A549 (cell line): ENCODE measurements at regions not wholly inside any gene's neighbourhood (a gene's known extent, or its start where the extent isn't known, plus 50 kb on each side); places are given as distances from the start of the nearest gene placed in this dataset.

Experiments used
- ATAC-seq, 2 experiments: fragments of 200-7000 bp in 1 of 2; fragments of >200 bp in 1 of 2; cut with Nextera tagmentation in 1 of 2; cut with Tn5 transposase in 1 of 2; 3 replicates each; pipeline versions ENCODE4 v1.8.0 to v1.9.1; 2018 to 2020; ENCODE audit warnings: mild to moderate bottlenecking in 1 of 2, moderate library complexity in 1 of 2
- CTCF ChIA-PET: fragments of 300-600 bp; sonication (Branson Sonifier 250); formaldehyde crosslinking; extraction: SDS; loops from one replicate; lab custom pipeline; 2021; ENCODE audit warnings: antibody characterized with exemption, inconsistent platforms; lab: Yijun Ruan, JAX
- POLR2A ChIA-PET: fragments of 350-600 bp; formaldehyde crosslinking; extraction: SDS; loops from one replicate; lab custom pipeline; 2021; ENCODE audit warnings: antibody characterized with exemption, inconsistent platforms; lab: Yijun Ruan, JAX
- DNase-seq, 2 experiments: peaks; one replicate each; pipeline versions ENCODE4 v3.0.0 to v3.0.0-alpha.2; 2011 to 2016; ENCODE audit warnings: low read depth in 1 of 2, low spot score in 1 of 2
- FAIRE-seq: peaks from 2 replicates; lab custom pipeline; 2011; peaks lifted over from hg19 to GRCh38; lab: Jason Lieb, UNC
- H3K27ac ChIP-seq, 2 experiments: fragments of >200 bp; sonication (Bioruptor Twin); formaldehyde crosslinking; 3 replicates each; pipeline ENCODE4 v1.5.1; 2016 to 2017
- H3K4me1 ChIP-seq: fragments of >200 bp; sonication (Bioruptor Twin); formaldehyde crosslinking; 3 replicates; pipeline ENCODE4 v1.6.1; 2016
- H3K4me2 ChIP-seq: fragments of >200 bp; sonication (Bioruptor Twin); formaldehyde crosslinking; 3 replicates; pipeline ENCODE4 v1.6.1; 2016
- H3K4me3 ChIP-seq: fragments of >200 bp; sonication (Bioruptor Twin); formaldehyde crosslinking; 3 replicates; pipeline ENCODE4 v1.5.1; 2016
- H3K9me3 ChIP-seq: fragments of >200 bp; sonication (Bioruptor Twin); formaldehyde crosslinking; 3 replicates; pipeline ENCODE4 v1.6.1; 2016
- ATOH8 ChIP-seq: fragments of 250-450 bp; sonication (Bioruptor Pico); IDR thresholded peaks from 2 replicates; pipeline ENCODE4 v1.5.0; 2020; ENCODE audit warnings: low read depth, mild to moderate bottlenecking, moderate library complexity
- E2F6 ChIP-seq: IDR thresholded peaks from 2 replicates; pipeline ENCODE4 v1.6.1; 2012; ENCODE audit warnings: low read depth, borderline replicate concordance
- EP300 ChIP-seq, 2 experiments: fragments of >200 bp; sonication (Bioruptor Twin); formaldehyde crosslinking; IDR thresholded peaks; 2 replicates in 1 of 2; 3 replicates in 1 of 2; pipeline ENCODE4 v1.6.1; 2016 to 2017
- FOSB ChIP-seq: fragments of 250-450 bp; sonication (Bioruptor Pico); IDR thresholded peaks from 2 replicates; pipeline ENCODE4 v1.5.0; 2020; ENCODE audit warnings: mild to moderate bottlenecking, moderate library complexity
- FOSL2 ChIP-seq, 2 experiments: fragments of 450-650 bp in 1 of 2; fragments of >200 bp in 1 of 2; sonication (Bioruptor Twin) in 1 of 2; formaldehyde crosslinking; IDR thresholded peaks; 2 replicates each; pipeline versions ENCODE4 v1.5.0 to v1.6.1; 2016 to 2020; ENCODE audit warnings: mild to moderate bottlenecking in 1 of 2, moderate library complexity in 1 of 2
- FOXS1 ChIP-seq: fragments of 250-450 bp; sonication (Bioruptor Pico); IDR thresholded peaks from 2 replicates; pipeline ENCODE4 v1.5.0; 2020; ENCODE audit warnings: mild to moderate bottlenecking, moderate library complexity
- HDAC2 ChIP-seq: fragments of 200-600 bp; sonication (generic); IDR thresholded peaks from 2 replicates; pipeline ENCODE4 v1.6.1; 2016
- HES2 ChIP-seq: fragments of >200 bp; sonication (Bioruptor Twin); formaldehyde crosslinking; IDR thresholded peaks from 2 replicates; pipeline ENCODE4 v1.6.1; 2016
- HMGXB4 ChIP-seq: fragments of 250-450 bp; sonication (Bioruptor Pico); IDR thresholded peaks from 2 replicates; pipeline ENCODE4 v1.5.0; 2021; ENCODE audit warnings: mild to moderate bottlenecking, moderate library complexity, borderline replicate concordance
- HOXA7 ChIP-seq: fragments of 250-450 bp; sonication (Bioruptor Pico); IDR thresholded peaks from 2 replicates; pipeline ENCODE4 v1.5.0; 2020; ENCODE audit warnings: mild to moderate bottlenecking, moderate library complexity
- HOXB5 ChIP-seq: fragments of 250-450 bp; sonication (Bioruptor Pico); IDR thresholded peaks from 2 replicates; pipeline ENCODE4 v1.5.0; 2020; ENCODE audit warnings: mild to moderate bottlenecking, moderate library complexity
- KDM1A ChIP-seq: fragments of 200-600 bp; sonication (generic); IDR thresholded peaks from 2 replicates; pipeline ENCODE4 v1.6.1; 2016; ENCODE audit warnings: low read depth, mild to moderate bottlenecking
- KDM5A ChIP-seq: fragments of 200-600 bp; sonication (generic); IDR thresholded peaks from 2 replicates; pipeline ENCODE4 v1.6.1; 2016; ENCODE audit warnings: antibody characterized with exemption, mild to moderate bottlenecking
- MAX ChIP-seq: IDR thresholded peaks from 2 replicates; pipeline ENCODE4 v1.6.1; 2012
- MYC ChIP-seq: IDR thresholded peaks from 2 replicates; pipeline ENCODE4 v1.6.1; 2012; ENCODE audit warnings: mild to moderate bottlenecking, inconsistent platforms, low read length, improper control_type of control experiment, borderline replicate concordance
- NPAS2 ChIP-seq: fragments of 250-450 bp; sonication (Bioruptor Pico); IDR thresholded peaks from 2 replicates; pipeline ENCODE4 v1.8.0; 2022; ENCODE audit warnings: mild to moderate bottlenecking, moderate library complexity, borderline replicate concordance
- NR3C1 ChIP-seq: fragments of >200 bp; sonication (Bioruptor Twin); formaldehyde crosslinking; IDR thresholded peaks from 3 replicates; pipeline ENCODE4 v1.6.1; 2017
- POLR2AphosphoS2 ChIP-seq: conservative IDR thresholded peaks from 2 replicates; pipeline ENCODE4 v1.6.1; 2012; ENCODE audit warnings: low read length, improper control_type of control experiment, inconsistent platforms
- TP53 ChIP-seq: fragments of 250-450 bp; sonication (Bioruptor Pico); IDR thresholded peaks from 2 replicates; pipeline ENCODE4 v1.5.0; 2021; ENCODE audit warnings: mild to moderate bottlenecking, moderate library complexity
- WGBS: methylation state at CpG from one replicate; pipeline ENCODE4 v1.1.6; 2017; ENCODE audit errors: missing lambda C conversion rate; 5-methylcytosine and 5-hydroxymethylcytosine counted together

- ATAC-seq (no peak), FAIRE-seq (no peak), DNase-seq (no peak)
- Histone ChIP-seq H3K4me3 (no peak overlapping the region), H3K4me1 (no peaks in the 10 kb centered on the region), H3K4me2 (no peak overlapping the region), H3K27ac (no peak overlapping the region), H3K9me3 (no peaks in the 10 kb centered on the region)
- WGBS: 65% methylated on average over 3 of the region's 3 CpGs
- no peak for TF ChIP-seq EP300 (IDR thresholded peaks at IDR 0.05)
- TF ChIP-seq FOXS1 (CRISPR knock-in tag): no peak
- TF ChIP-seq E2F6: no peak
- TF ChIP-seq MAX: no peak
- no peak for TF ChIP-seq HMGXB4 (CRISPR knock-in tag)
- TF ChIP-seq NR3C1: no peak
- no peak for TF ChIP-seq MYC
- no peak for TF ChIP-seq NPAS2 (CRISPR knock-in tag)
- no peak for TF ChIP-seq KDM5A
- TF ChIP-seq HDAC2: no peak
- TF ChIP-seq HOXA7 (CRISPR knock-in tag): no peak
- TF ChIP-seq FOSL2 (IDR thresholded peaks at IDR 0.05): no peak
- TF ChIP-seq FOSL2 (CRISPR knock-in tag; IDR thresholded peaks at IDR 0.05): no peak
- TF ChIP-seq POLR2AphosphoS2: no peak
- no peak for TF ChIP-seq HOXB5 (CRISPR knock-in tag)
- no peak for TF ChIP-seq TP53 (CRISPR knock-in tag)
- CTCF ChIA-PET: no interaction called here
- POLR2A ChIA-PET: no interaction called here
These were observed 826.8 kb upstream of the NR2F2 start for GRCh38 chr15:95503640-95504225.

GRCh38 chr15:95511671-95512070 lies 818.8 kb upstream of the NR2F2 start:
- H3K9me3 ChIP-seq: peaks cover 5% of the 10 kb centered on the region; the same call in 1 of the 3 replicates
- H3K4me1 ChIP-seq: no peaks in the 10 kb centered on the region
- CTCF ChIA-PET: interaction anchor here (0.6 kb wide), 1 partner anchor 1476 kb away, joined by 4 read pairs; no protein-coding TSS in a partner anchor
- TF ChIP-seq POLR2AphosphoS2 (no peak), ATOH8 (CRISPR knock-in tag) (no peak)
- TF ChIP-seq, all 56 proteins: peak for 0
- ATAC-seq: no peak
- POLR2A ChIA-PET: no interaction called here
- DNase-seq: no peak
- H3K27ac ChIP-seq: no peak overlapping the region
- H3K4me3 ChIP-seq: no peak overlapping the region
- no peak for FAIRE-seq
- H3K4me2 ChIP-seq: no peak overlapping the region

- Histone ChIP-seq H3K4me1 (no peaks in the 10 kb centered on the region), H3K9me3 (peaks cover 5% of the 10 kb centered on the region; the same call in 1 of the 3 replicates), H3K27ac (no peak overlapping the region), H3K4me2 (no peak overlapping the region), H3K4me3 (no peak overlapping the region)
- CTCF ChIA-PET: no interaction called here
- TF ChIP-seq FOSB (no peak), MAX (no peak), HES2 (no peak), KDM5A (no peak), HOXA7 (CRISPR knock-in tag) (no peak), KDM1A (no peak)
- DNase-seq (no peak), FAIRE-seq (peak; percentile 32), ATAC-seq (no peak)
- POLR2A ChIA-PET: no interaction called here
- WGBS: 15% methylated on average over 2 of the region's 2 CpGs
These were observed 817.6 kb upstream of the NR2F2 start for GRCh38 chr15:95512906-95513305.
